NB4 (cell line): ENCODE measurements at regions not wholly inside any gene's neighbourhood (a gene's known extent, or its start where the extent isn't known, plus 50 kb on each side); places are given as distances from the start of the nearest gene placed in this dataset.
"Not testable (repeated sequence)": the region's sequence is repeated elsewhere in the genome, so short reads cannot be mapped to it uniquely, and the experiment has no call there.

ENCODE experiments used
- DNase-seq: peaks from one replicate; pipeline ENCODE4 v3.0.0; 2010; ENCODE audit warnings: low read depth
- H3K4me3 ChIP-seq: one replicate; pipeline ENCODE4 v1.5.1; 2011; ENCODE audit warnings: mild to moderate bottlenecking, low read depth, low read length, moderate library complexity
- CTCF ChIP-seq: IDR thresholded peaks from one replicate; pipeline ENCODE4 v1.5.1; 2012; ENCODE audit warnings: low read depth, low read length

- DNase-seq, H3K4me3 ChIP-seq: not testable (repeated sequence)
Measured at GRCh38 chr11:3583476-3583875, 58.3 kb downstream of the ART5 start.

- DNase-seq, H3K4me3 ChIP-seq: not testable (repeated sequence)
Measured at GRCh38 chr11:3581389-3581725, 60.4 kb downstream of the ART5 start.

- DNase-seq, result peak; percentile 37
- H3K4me3 ChIP-seq, result not testable (repeated sequence)
- TF ChIP-seq CTCF, result peak; percentile 21
Measured at GRCh38 chr11:3580487-3581388, 61.1 kb downstream of the ART5 start.

- DNase-seq, H3K4me3 ChIP-seq: not testable (repeated sequence)
Measured at GRCh38 chr11:3579600-3580459, 62.0 kb downstream of the ART5 start.

GRCh38 chr11:3576066-3576604 lies 65.7 kb downstream of the ART5 start:
- H3K4me3 ChIP-seq, DNase-seq: not testable (repeated sequence)

GRCh38 chr11:3572976-3573647 lies 68.7 kb downstream of the ART5 start:
- H3K4me3 ChIP-seq, DNase-seq: not testable (repeated sequence)

- DNase-seq, H3K4me3 ChIP-seq: not testable (repeated sequence)
Measured at GRCh38 chr11:3571752-3572151, 70.0 kb downstream of the ART5 start.

GRCh38 chr11:3565838-3566237 lies 76.0 kb downstream of the ART5 start:
- H3K4me3 ChIP-seq, DNase-seq: not testable (repeated sequence)

- peak; percentile 14 for TF ChIP-seq CTCF
- DNase-seq, result peak; percentile 7
- not testable (repeated sequence) for H3K4me3 ChIP-seq
Measured at GRCh38 chr11:3564383-3564782, 77.4 kb downstream of the ART5 start.

- DNase-seq, H3K4me3 ChIP-seq: not testable (repeated sequence)
Measured at GRCh38 chr11:3554621-3555020, 87.2 kb downstream of the ART5 start.

GRCh38 chr11:3544990-3545389 lies 96.8 kb downstream of the ART5 start:
- not testable (repeated sequence) for H3K4me3 ChIP-seq, DNase-seq

- H3K4me3 ChIP-seq, result not testable (repeated sequence)
Measured at GRCh38 chr11:3538220-3538619, 103.6 kb downstream of the ART5 start.

GRCh38 chr11:3537254-3537653 lies 104.5 kb downstream of the ART5 start:
- DNase-seq, H3K4me3 ChIP-seq: not testable (repeated sequence)

More at GRCh38 chr11:3538220-3538619, 103.6 kb downstream of the ART5 start:
- not testable (repeated sequence) for DNase-seq

- not testable (repeated sequence) for H3K4me3 ChIP-seq, DNase-seq
Measured at GRCh38 chr11:3532958-3533357, 108.8 kb downstream of the ART5 start.

- H3K4me3 ChIP-seq, DNase-seq: not testable (repeated sequence)
Measured at GRCh38 chr11:3531280-3531679, 110.5 kb downstream of the ART5 start.

- not testable (repeated sequence) for H3K4me3 ChIP-seq, DNase-seq
Measured at GRCh38 chr11:3523567-3523966, 118.2 kb downstream of the ART5 start.
